Epithelial cell of prostate (primary cell): ENCODE measurements at regions not wholly inside any gene's neighbourhood (a gene's known extent, or its start where the extent isn't known, plus 50 kb on each side); places are given as distances from the start of the nearest gene placed in this dataset.

Experiments
- DNase-seq: peaks from one replicate; pipeline ENCODE4 v3.0.0-alpha.2; 2011; ENCODE audit warnings: low read depth, low spot score
- H3K27ac ChIP-seq: fragments of 450-650 bp; 2 replicates; pipeline ENCODE4 v1.5.1; 2017; ENCODE audit warnings: mild to moderate bottlenecking

DNA sequence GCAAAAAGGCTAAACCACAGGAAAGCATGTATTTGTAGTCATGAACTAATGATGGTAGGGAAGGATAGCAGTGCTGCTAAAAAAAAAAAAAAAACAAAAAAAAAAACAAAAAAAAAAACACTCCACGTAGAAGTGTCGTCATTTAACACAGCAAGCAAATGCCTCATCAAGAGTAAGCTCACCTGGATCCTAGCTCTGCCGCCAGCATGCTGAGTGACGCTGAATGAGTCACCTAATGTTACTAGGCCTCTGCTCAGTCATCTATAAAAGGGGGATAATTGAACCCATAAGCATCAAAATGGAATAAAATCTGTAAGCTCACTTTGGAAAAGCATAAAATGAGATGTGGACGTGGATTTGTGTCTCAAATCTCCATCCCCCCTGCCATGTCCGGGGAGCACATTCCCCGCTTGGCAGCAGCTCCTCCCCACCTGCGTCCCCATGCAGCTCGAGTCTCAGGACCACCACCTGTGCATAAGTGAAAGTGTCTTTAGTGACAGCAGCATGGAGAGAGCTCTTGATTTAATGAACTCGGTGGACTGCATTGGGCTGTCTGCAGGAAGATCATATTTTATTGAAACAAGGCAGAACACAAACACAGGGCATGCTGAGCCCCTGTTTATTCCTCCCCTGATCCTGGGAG lies 427.5 kb downstream of the LRATD1 start:
- no peak for DNase-seq
- H3K27ac ChIP-seq: no peak overlapping the region

DNA sequence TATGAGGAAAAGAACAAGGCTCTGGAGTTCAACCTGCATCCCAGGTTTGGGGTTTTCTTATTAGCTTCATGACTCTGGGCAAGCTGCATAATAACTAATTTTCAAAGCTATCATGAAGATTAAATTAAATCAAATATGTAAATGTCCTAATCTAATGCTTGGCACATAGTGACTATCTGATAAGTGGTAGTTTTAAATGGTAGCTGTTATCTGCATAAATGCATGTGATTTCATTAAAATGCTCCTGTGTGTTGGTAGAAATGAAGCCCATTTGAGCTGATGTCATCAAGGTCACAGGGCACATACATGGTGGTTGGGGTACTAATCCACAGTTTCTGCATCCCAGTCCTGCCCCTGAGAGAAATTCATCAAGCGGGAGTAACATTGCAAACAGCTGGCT lies 428.8 kb downstream of the LRATD1 start:
- no peak overlapping the region for H3K27ac ChIP-seq
- DNase-seq: no peak

DNA sequence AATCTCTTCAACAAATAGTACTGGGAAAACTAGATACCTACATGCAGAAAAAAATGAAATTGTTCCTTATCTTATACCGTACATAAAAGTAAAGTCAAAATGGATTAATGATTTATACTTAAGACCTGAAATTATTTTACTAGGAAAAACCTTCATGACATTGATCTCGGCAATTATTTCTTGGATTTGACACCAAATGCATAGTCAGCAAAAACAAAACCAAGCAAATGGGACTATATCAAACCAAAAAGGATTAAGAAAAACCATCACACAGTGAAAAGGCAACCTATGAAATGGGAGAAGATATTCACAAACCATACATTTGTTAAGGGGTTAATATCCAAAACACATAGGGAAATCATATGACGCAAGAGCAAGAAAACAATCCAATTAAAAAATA lies 433.6 kb downstream of the LRATD1 start:
- H3K27ac ChIP-seq: no peak overlapping the region
- no peak for DNase-seq

DNA sequence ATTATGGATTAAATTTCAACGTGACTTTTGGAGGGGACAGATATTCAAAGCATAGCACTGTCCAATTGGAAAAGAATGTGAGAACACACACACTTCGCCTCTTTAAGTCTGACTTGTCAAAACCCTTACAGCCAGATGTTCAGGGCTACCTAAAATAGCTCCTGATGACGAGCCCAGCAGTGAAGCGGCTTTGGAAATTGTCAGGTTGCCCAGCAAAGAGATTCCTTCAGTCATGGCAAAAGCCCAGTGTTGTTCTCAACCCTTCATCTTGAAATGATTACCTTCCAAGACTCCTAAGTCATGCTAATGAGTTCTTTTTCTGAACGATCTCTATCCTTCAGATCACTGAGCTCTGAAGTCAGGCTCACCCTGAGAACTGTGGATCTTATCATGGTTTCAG lies 436.6 kb downstream of the LRATD1 start:
- no peak for DNase-seq

DNA sequence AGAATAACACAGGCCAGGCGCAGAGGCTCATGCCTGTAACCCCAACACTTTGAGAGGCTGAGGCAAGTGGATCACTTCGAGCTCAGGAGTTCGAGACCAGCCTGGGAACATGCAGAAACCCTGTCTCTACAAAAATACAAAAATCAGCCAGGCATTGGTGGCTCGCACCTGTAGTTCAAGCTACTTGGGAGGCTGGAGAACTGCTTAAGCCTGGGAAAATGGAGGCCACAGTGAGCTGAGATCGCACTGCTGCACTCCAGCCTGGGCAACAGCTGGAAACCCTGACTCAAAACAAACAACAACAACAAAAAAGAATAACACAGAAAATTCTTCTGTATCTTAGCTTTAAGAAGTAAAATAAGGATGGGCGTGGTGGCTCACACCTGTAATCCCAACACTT lies 440.3 kb downstream of the LRATD1 start:
- DNase-seq: no peak
- H3K27ac ChIP-seq: no peak overlapping the region

More for the DNA sequence above, 436.6 kb downstream of the LRATD1 start:
- no peak overlapping the region for H3K27ac ChIP-seq

DNA sequence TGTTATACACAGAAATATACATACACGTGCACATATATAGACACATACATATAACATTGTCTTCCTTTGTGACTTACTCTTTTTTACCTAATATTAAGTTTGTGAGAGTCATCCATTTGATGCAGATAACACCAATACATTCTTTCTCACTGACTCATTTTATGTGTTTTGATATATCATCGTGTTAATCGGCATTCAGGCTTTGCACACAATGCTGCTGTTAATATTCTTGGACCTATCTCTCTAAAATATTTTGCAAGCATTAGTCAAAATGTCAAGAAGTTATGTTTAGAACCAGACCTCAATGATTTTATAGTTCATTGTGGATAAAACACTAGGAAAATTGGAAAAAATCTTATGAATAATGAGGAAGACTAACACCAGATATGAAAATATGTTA lies 441.1 kb downstream of the LRATD1 start:
- H3K27ac ChIP-seq: no peak overlapping the region
- DNase-seq: no peak

DNA sequence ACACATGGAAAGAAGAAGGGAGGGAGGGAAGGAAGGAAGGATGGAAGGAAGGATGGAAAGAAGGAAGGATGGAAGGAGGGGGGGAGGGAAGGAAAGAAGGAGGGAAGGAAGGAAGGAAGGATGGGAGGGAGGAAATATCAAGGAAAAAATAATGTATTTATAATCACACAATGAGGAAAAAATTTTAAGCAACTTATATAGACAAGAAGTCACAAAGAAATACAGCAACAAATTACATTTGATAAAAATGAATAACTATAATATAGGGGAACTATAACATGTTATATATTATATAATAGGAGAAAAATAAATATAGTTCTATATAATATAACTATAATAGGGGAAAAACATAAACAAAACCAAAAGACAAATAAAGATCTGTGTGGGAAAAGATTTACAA lies 441.8 kb downstream of the LRATD1 start:
- H3K27ac ChIP-seq: no peak overlapping the region
- no peak for DNase-seq

DNA sequence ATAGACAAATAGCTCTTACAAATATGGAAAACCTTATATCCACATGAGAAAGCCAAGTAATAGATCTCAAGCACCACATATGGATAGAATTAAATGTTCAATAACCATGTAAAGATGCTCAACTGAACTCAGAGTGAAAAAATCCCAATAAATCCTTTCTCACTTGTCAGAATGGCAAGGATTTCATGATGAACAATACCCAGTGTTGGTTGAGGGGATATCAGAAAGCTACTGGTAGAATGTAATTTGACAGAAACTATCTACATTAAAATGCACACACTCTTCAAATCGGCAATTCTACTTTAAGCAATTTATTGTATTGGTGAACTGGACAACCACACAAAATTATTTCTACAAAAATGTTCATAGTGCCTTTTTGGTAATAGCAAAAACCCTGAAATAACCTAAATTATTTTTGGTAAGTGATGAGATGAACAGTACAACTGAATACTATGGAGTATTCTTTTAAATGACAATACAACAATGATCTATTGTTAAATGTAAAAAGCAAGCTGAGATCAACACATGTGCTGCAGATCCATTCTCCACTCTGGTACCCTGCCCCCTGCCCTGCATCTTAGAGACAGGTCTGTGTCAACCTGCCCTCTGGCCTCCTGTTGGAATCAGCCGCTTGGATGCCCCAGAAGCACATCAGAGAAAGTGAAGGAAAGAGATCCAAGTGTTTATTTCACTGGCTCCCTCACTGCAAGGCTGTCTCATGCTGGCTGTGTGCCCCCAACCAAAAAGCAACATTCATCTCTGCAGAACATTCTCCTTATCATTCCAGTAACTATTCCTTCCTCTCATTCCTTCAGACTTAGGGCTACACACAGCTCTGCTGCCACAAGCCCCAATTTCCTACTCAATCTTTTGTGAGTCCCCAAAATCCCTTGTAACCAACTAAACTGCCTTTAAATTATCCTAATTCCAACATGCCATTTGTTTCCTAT lies 442.5 kb downstream of the LRATD1 start:
- no peak overlapping the region for H3K27ac ChIP-seq
- no peak for DNase-seq

DNA sequence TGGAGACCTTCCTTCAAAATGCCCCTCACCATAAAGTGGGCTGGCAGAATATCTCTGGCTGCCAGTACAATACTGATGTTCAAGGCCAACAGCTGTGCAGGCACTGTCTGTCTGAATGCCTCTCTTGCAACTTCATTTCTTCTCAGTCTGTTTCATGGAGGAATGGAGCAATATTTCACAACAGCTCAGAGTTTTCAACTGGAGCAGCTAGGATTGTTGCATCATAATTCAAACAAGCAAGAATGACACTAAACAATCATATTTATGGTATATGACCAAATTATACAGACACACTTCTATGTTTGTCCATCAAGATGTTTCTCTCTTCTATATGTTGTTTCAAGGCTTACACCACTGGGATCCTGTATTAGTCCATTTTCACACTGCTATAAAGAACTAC lies 444.2 kb downstream of the LRATD1 start:
- DNase-seq: no peak
- H3K27ac ChIP-seq: no peak overlapping the region

DNA sequence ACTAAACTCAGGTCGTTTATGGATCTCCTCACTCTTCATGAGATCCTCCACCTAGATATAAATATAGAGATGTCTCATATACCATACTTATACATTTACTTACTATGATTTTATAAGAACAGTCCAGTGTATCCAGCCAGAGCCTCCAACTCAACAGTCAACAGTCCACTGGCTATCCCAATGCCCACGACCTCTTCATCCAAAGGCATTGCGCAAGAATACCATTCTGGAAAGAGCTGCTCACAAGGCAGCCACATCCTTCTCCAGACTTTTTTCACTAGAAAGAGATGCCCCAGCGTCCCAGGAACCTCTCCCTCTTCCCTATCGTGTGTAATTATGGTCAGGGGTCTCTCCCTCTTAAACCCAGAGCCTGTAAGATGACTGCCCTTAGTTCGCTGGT lies 448.8 kb downstream of the LRATD1 start:
- DNase-seq: no peak
- H3K27ac ChIP-seq: no peak overlapping the region

DNA sequence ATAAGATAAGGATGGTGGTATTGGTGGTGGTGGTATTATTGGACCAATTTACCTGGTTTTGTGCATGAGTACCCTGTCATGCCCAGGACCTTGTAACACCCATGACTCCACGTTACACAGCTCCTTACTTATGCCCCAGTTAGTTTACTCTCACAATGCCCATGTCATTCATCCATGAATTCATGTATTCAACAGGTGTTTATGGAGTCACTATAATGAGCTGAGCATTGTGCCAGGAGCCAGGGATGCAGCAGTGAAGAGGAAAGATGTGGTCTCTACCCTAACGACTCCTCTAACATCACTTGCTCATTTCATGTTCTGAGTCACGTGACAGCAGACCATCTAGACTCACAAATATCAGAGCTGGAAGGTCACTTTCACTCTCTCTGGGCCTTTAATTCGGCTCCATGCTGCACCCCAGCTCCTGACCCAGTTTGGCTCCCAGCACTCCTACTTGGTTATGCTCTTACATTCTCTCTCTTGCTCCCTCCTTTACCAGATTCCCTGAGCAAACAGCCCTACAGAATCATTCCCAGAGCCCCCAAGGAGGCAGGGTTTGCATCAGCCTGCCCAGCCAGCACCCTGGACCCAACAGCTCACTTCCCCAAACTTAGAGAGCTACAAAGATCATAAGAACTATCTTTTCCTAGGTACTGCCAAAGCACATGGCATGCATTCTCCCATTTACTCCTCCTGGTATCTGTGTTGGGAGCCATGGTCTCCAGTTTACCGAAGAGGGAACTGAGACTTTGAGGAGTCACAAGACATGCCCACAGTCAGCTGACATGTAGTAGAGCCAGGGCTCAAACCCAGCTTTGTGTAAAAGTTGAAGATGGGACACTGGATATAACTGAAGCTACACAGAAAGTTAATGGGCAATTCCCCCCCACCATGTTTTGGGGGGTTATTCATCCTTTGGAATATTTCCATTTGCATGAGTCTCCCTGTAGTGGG lies 449.9 kb downstream of the LRATD1 start:
- H3K27ac ChIP-seq: no peak overlapping the region
- no peak for DNase-seq

DNA sequence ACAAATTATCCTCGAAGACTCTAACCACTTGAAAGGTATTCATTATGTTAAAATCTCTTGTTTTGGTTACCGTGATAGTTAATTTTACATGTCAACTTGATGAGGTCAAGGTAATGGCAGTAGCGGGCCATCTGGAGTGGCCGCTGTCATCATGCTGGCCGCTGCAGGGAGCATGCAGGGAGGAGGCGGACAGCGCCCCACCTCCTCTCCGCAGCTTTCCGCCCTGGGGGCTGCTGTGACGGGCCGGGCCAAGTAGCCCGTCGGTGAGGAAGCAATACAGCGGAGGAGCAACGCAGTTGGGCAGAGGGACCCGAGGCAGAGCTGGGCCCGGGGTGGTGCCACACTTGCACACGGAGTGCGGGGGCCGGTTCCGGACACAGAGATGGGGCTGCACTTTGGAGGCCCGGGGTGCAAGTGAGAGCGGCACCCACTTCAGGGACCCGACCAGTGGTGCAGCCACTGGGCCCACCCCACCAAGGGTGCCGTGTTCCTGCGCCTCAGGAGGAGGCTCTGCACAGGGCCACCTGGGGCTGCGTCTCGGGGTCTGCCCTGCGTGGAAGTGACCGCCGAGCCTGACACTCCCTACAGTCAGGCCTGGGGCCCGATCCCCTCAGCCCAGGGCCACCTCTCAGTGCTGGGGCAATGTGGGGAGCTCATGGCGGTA lies 452.4 kb downstream of the LRATD1 start:
- no peak overlapping the region for H3K27ac ChIP-seq

DNA sequence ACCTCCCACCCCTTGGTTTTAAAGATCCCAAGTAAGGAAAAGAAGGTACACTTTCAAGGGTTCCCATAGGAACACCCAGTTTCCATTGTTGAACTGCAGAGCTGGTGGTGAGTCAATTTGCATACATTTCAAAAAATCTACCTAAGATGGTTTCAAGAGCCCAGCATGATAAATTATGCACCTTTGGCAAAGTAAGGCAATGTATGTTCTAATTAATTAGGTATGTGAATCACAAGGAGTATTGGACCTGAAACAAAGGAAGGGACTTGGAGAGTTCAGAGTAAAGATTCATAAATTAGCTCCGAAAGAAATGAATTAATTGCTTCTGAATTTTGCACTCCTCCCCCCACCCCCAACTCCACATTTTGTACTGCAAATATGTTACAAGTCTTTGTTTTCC lies 459.7 kb downstream of the LRATD1 start:
- H3K27ac ChIP-seq: no peak overlapping the region
- DNase-seq: no peak

More for the DNA sequence above, 452.4 kb downstream of the LRATD1 start:
- DNase-seq: no peak

DNA sequence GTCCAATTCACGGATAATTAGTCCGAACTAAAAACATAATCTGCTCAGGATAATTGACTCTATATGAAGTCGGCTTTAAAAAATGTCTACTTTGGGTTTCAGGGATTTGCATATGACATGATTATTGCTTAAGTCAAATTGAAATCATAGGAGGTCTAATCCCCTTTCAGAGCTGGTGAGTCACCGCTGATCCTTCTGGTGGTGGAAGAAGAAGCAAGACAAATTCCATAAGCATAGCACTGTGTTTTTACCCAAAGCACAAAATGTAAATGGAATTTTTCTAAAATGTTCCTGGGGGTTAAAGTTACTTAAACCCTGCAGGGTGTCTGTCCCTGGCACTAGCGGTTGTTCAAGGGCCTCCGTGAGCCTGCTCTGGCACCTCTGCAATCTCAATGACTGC lies 460.2 kb downstream of the LRATD1 start:
- no peak overlapping the region for H3K27ac ChIP-seq
- no peak for DNase-seq

DNA sequence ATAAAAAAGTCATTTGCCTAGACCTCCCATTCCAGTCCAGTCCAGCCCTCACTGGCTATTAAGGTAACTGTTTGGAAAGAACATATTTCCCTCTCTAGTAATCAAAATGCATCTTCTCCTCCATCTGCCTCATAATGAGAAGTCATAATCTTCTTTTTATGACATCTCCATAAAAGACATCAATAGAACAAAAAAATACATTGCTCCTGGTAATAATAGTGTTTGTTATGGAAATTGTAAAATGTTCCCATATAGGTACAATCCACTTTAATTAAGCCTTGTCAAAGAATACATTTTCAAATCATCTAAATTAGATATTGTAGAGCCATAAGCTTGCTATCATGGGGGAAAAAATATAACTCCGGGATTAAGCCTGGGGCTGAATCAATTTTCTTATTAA lies 461.6 kb downstream of the LRATD1 start:
- no peak for DNase-seq
- H3K27ac ChIP-seq: no peak overlapping the region

DNA sequence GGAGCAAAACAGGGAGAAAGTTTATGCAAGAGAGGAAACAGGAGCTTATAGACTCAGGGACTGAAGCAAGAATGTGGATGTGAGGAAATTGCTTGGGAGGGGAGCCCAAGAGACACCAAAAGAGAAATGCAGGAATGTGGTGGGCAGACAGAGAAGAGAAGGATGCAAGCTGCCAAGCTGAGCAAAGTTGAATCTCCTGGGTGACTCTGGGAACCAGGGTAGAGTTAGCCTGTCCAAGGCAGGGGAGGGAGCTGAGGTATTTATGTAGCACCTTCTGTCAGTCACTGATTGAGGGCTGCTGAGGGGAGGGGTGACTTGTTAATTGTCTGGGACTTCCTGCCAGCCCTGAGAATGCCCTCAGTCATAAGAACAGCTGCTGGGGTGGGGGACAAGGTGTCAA lies 464.3 kb downstream of the NBAS start:
- DNase-seq: no peak
- H3K27ac ChIP-seq: no peak overlapping the region

DNA sequence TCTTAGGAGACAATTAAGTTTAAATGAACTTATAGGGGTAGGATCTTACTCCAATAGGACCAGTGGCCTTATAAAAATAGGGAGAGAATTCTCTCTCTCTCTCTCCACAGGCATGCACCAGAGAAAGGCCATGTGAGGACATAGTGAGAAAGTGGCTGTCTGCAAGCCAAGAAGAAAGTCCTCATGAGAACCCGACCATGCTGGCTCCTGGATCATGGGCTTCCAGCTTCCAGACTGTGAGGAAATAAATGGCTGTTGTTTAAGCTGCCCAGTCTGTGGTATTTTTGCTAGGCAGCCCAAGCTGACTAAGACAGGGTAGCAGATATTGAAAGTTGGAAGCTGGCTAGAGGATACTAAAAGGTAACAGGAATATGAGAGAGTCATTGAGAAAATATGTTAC lies 454.0 kb downstream of the NBAS start:
- no peak overlapping the region for H3K27ac ChIP-seq
- DNase-seq: no peak

DNA sequence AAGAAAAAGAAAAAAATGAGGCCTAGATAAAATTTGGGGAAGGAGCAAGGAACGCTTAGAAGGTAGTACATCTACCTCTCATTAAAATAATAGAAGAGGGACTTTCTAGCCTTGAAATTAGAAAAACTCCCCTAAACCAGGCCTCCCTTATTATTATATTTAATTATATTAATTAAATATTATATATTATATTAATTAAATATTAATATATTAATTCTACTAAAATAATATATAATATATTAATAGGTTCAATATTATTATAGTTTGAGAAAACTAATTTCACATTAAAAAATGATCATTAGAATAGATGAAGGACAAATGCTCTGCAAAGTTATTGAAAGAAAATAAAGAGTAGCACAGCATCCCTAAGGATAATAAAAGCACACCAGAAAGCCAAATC lies 449.4 kb downstream of the NBAS start:
- DNase-seq: no peak
- no peak overlapping the region for H3K27ac ChIP-seq

DNA sequence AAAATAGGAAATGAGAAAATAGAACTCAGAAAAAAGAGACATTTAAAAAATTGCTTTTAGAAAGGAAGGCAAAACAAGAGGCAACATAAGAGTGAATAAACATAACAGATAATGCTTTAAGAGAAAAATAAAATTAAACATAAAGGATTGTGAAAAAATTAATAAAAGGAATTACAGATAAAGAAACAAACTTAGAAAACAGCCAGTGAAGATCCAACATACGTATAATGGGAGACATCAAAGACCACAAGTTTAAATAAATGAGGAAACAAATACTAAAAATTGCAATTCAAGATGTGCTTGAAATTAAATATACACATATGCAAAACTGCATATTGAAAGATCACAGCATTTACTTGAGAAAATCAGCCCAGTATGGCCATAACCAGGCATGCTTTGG lies 448.9 kb downstream of the NBAS start:
- DNase-seq: peak; percentile 6
- H3K27ac ChIP-seq: no peak overlapping the region

DNA sequence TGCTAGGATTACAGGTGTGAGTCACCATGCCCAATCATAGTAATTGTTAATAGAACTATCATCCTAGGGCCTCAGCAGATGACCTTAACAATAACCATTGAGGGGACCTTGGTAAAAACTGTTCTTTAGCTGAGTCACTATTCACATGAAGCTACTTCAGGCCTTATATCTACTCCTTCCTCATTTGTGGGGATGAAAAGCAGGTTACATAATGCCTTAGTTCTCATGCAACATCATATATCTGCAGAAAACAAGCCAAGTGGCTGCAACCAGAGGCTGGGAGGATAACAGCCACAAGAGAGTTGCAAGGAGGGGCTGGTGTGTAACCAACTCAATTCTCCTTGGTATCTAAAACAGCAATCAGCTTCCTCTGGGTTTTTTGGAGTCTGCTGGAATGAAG lies 445.4 kb downstream of the NBAS start:
- H3K27ac ChIP-seq: no peak overlapping the region
- DNase-seq: no peak
